GM12891 (cell line): ENCODE measurements at regions not wholly inside any gene's neighbourhood (a gene's known extent, or its start where the extent isn't known, plus 50 kb on each side); places are given as distances from the start of the nearest gene placed in this dataset.

ENCODE experiments used
- PAX5 ChIP-seq: IDR thresholded peaks from 2 replicates; pipeline ENCODE4 v1.6.1; 2011; ENCODE audit warnings: low read length, moderate library complexity, mild to moderate bottlenecking; ENCODE audit not compliant: insufficient read depth, severe bottlenecking
- POLR2A ChIP-seq: IDR thresholded peaks from 2 replicates; pipeline ENCODE4 v1.6.1; 2011; ENCODE audit warnings: low read depth, low read length, control low read depth
- POLR2AphosphoS5 ChIP-seq: IDR thresholded peaks from 2 replicates; pipeline ENCODE4 v1.6.1; 2011; ENCODE audit warnings: low read depth, low read length, control low read depth
- SPI1 ChIP-seq: IDR thresholded peaks from 2 replicates; pipeline ENCODE4 v1.6.1; 2011; ENCODE audit warnings: low read depth, low read length, control low read depth
- TAF1 ChIP-seq: IDR thresholded peaks from 2 replicates; pipeline ENCODE4 v1.6.1; 2011; ENCODE audit warnings: low read depth, low read length, control low read depth

GRCh38 chr6:81939766-81940165 lies 187.3 kb upstream of the TENT5A start:
- TF ChIP-seq POLR2A (no peak), TAF1 (no peak), POLR2AphosphoS5 (no peak), SPI1 (no peak), PAX5 (no peak)
